ENCODE measurements at regions not wholly inside any gene's neighbourhood (a gene's known extent, or its start where the extent isn't known, plus 50 kb on each side); places are given as distances from the start of the nearest gene placed in this dataset.
A peak's percentile ranks its signal among the peaks of the same experiment; 100 is the strongest.
"Not testable (repeated sequence)": the region's sequence is repeated elsewhere in the genome, so short reads cannot be mapped to it uniquely, and the experiment has no call there.

GRCh38 chrX:103428525-103428924 lies 52.2 kb downstream of the BEX3 start:
- no peak overlapping the region for H3K27ac Mint-ChIP-seq (ENCODE audit: unreplicated experiment)
- no peaks in the 10 kb centered on the region for H3K27me3 Mint-ChIP-seq (ENCODE audit: unreplicated experiment)
- no peaks in the 10 kb centered on the region for H3K9me3 Mint-ChIP-seq (ENCODE audit: unreplicated experiment)
- H3K4me3 Mint-ChIP-seq (ENCODE audit: unreplicated experiment): no peak overlapping the region
- peaks cover 7% of the 10 kb centered on the region for H3K4me1 Mint-ChIP-seq (ENCODE audit: unreplicated experiment)
- DNase-seq (ENCODE audit: low spot score): no peak
- TF ChIP-seq, protein P1, sequence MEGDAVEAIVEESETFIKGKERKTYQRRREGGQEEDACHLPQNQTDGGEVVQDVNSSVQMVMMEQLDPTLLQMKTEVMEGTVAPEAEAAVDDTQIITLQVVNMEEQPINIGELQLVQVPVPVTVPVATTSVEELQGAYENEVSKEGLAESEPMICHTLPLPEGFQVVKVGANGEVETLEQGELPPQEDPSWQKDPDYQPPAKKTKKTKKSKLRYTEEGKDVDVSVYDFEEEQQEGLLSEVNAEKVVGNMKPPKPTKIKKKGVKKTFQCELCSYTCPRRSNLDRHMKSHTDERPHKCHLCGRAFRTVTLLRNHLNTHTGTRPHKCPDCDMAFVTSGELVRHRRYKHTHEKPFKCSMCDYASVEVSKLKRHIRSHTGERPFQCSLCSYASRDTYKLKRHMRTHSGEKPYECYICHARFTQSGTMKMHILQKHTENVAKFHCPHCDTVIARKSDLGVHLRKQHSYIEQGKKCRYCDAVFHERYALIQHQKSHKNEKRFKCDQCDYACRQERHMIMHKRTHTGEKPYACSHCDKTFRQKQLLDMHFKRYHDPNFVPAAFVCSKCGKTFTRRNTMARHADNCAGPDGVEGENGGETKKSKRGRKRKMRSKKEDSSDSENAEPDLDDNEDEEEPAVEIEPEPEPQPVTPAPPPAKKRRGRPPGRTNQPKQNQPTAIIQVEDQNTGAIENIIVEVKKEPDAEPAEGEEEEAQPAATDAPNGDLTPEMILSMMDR (IDR thresholded peaks at IDR 0.05; ENCODE audit: unreplicated experiment): no peak
- no peaks in the 10 kb centered on the region for H3K36me3 Mint-ChIP-seq (ENCODE audit: low read depth, unreplicated experiment)

- H3K36me3 Mint-ChIP-seq (ENCODE audit: low read depth, unreplicated experiment); H3K4me1 Mint-ChIP-seq (ENCODE audit: unreplicated experiment); H3K4me3 Mint-ChIP-seq (ENCODE audit: unreplicated experiment); H3K27me3 Mint-ChIP-seq (ENCODE audit: unreplicated experiment); H3K9me3 Mint-ChIP-seq (ENCODE audit: unreplicated experiment); DNase-seq (ENCODE audit: low spot score): not testable (repeated sequence)
- H3K27ac Mint-ChIP-seq (ENCODE audit: unreplicated experiment): peak overlapping the region; percentile 57
Observed at GRCh38 chrX:103429026-103429425, 52.7 kb downstream of the BEX3 start.

DNA sequence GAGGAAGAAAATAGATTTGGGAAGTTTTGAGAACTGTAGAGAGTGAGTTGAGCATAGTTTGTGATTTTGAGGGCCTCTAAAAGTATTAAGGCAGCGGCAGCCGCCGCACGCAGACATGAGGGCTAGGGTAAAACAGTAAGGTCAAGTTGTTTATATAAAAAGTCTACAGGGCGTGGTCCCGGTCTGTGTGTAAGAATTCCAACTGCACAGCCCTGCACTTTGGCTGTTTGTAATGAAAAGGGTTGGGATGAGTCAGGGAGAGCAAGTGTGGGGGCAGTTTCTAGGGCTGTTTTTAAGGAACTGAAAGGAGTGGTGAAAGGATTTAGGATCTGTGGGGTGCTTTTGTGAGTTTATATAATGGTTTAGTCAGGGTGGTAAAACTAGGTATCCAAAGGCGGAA lies 55.0 kb downstream of the BEX3 start:
- Mint-ChIP-seq H3K9me3 (ENCODE audit: unreplicated experiment) (no peaks in the 10 kb centered on the region), H3K4me3 (ENCODE audit: unreplicated experiment) (no peak overlapping the region), H3K27me3 (ENCODE audit: unreplicated experiment) (no peaks in the 10 kb centered on the region), H3K4me1 (ENCODE audit: unreplicated experiment) (peaks cover 7% of the 10 kb centered on the region), H3K27ac (ENCODE audit: unreplicated experiment) (no peak overlapping the region), H3K36me3 (ENCODE audit: low read depth, unreplicated experiment) (no peaks in the 10 kb centered on the region)
- DNase-seq (ENCODE audit: low spot score): no peak
- TF ChIP-seq, protein P1 (IDR thresholded peaks at IDR 0.05; ENCODE audit: unreplicated experiment): no peak

- H3K27ac Mint-ChIP-seq (ENCODE audit: unreplicated experiment); DNase-seq (ENCODE audit: low spot score): not testable (repeated sequence)
Observed at GRCh38 chrX:103432841-103433240, 56.5 kb downstream of the BEX3 start.

DNA sequence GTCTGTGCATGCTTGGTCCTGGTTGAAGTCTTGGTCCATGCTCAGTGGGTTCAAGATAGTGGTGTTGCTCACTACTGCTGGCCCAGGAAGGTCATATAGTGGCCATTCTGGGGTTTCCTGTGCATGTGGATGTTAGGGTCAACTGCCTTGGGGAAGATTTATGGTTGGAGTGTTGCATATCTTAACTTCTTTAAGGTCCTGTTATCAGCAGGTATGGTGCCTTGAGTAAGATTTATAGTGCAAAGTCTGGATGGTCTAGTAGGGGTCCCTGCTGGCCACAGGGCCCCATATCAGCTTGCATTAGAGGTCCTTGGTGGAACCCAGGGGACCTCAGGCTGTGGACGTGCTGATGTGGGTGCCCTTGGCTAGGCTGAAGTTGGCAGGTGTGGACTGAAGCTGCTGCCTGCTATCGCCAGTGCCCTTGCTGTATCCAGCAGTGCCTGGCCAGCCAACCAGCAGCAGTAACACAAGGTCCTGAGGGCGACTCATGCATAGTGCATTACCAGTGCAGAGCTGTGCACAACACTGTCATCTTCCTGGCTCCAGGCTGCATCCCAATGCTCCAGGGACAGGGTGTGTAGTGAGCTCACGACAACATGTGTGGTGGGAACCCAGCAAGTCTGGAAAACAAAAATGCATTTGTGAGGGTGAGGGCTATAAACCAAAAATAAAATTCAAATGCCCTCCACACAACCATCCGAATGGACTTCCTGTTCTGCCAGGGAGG lies 61.0 kb downstream of the BEX3 start:
- DNase-seq (ENCODE audit: low spot score): no peak
- H3K9me3 Mint-ChIP-seq (ENCODE audit: unreplicated experiment): no peaks in the 10 kb centered on the region
- TF ChIP-seq, protein P1 (IDR thresholded peaks at IDR 0.05; ENCODE audit: unreplicated experiment): no peak
- H3K27ac Mint-ChIP-seq (ENCODE audit: unreplicated experiment): no peak overlapping the region
- no peaks in the 10 kb centered on the region for H3K27me3 Mint-ChIP-seq (ENCODE audit: unreplicated experiment)
- H3K4me1 Mint-ChIP-seq (ENCODE audit: unreplicated experiment): no peaks in the 10 kb centered on the region
- H3K4me3 Mint-ChIP-seq (ENCODE audit: unreplicated experiment): no peak overlapping the region
- H3K36me3 Mint-ChIP-seq (ENCODE audit: low read depth, unreplicated experiment): no peaks in the 10 kb centered on the region

More at GRCh38 chrX:103432841-103433240, 56.5 kb downstream of the BEX3 start:
- H3K9me3 Mint-ChIP-seq (ENCODE audit: unreplicated experiment); H3K4me3 Mint-ChIP-seq (ENCODE audit: unreplicated experiment); H3K4me1 Mint-ChIP-seq (ENCODE audit: unreplicated experiment); H3K27me3 Mint-ChIP-seq (ENCODE audit: unreplicated experiment); H3K36me3 Mint-ChIP-seq (ENCODE audit: low read depth, unreplicated experiment): not testable (repeated sequence)

DNA sequence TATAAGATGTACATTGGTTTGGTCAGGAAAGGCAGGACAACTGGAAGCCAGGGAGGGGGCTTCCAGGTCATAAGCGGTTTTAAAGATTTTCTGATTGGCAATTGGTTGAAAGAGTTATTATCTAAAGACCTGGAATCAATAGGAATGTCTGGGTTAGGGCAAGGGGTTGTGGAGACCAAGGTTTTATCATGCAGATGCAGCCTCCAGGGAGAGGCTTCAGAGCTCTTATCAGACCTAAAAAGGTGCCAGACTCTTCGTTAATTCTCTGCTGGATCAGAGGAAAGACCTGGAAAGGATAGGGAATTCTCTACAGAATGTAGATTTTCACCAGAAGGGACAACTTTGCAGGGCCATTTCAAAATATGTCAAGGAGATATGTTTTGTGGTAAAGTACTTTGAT lies 62.8 kb downstream of the BEX3 start:
- Mint-ChIP-seq H3K9me3 (ENCODE audit: unreplicated experiment) (no peaks in the 10 kb centered on the region), H3K4me3 (ENCODE audit: unreplicated experiment) (no peak overlapping the region), H3K4me1 (ENCODE audit: unreplicated experiment) (no peaks in the 10 kb centered on the region), H3K27ac (ENCODE audit: unreplicated experiment) (no peak overlapping the region), H3K36me3 (ENCODE audit: low read depth, unreplicated experiment) (no peaks in the 10 kb centered on the region), H3K27me3 (ENCODE audit: unreplicated experiment) (no peaks in the 10 kb centered on the region)
- DNase-seq (ENCODE audit: low spot score): no peak
- TF ChIP-seq, protein P1 (IDR thresholded peaks at IDR 0.05; ENCODE audit: unreplicated experiment): no peak
